ENCODE measurements at regions not wholly inside any gene's neighbourhood (a gene's known extent, or its start where the extent isn't known, plus 50 kb on each side); places are given as distances from the start of the nearest gene placed in this dataset.

DNA sequence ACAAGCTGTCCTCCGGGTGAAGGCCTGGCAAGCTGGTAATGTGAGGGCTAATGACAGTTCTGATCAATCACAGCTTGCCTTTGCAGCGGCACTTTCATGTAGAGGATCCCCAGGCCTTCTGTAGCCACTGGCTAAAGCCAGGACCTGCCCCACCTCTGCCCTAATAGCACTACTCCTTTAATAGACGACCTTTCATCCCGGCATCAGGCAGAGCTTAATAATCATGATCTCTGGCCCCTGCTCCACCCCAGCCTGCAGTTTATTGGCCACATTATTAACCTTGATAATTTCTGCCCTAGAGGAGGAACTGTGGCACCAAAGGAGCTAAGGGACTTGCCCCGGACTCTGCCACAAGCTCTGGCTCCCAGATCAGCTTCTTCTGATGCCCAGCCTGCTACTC is 142.3 kb upstream of the TBX3 start:
- CTCF ChIA-PET = no interaction called here
- intact Hi-C loops (cut with micrococcal nuclease; ENCODE audit: unreplicated experiment) = no loop called here
- Mint-ChIP-seq H3K27ac (ENCODE audit: unreplicated experiment) (no peak overlapping the region), H3K4me3 (ENCODE audit: low read depth, unreplicated experiment) (no peak overlapping the region), H3K4me1 (ENCODE audit: low read depth, unreplicated experiment) (no peaks in the 10 kb centered on the region), H3K36me3 (ENCODE audit: insufficient read depth, unreplicated experiment) (no peaks in the 10 kb centered on the region), H3K27me3 (ENCODE audit: unreplicated experiment) (no peaks in the 10 kb centered on the region), H3K9me3 (ENCODE audit: low read depth, unreplicated experiment) (peaks cover 12% of the 10 kb centered on the region)
- no TSS peak for BruUV-seq (replicated peaks)
- no peak for DNase-seq
- TF ChIP-seq, protein P1, sequence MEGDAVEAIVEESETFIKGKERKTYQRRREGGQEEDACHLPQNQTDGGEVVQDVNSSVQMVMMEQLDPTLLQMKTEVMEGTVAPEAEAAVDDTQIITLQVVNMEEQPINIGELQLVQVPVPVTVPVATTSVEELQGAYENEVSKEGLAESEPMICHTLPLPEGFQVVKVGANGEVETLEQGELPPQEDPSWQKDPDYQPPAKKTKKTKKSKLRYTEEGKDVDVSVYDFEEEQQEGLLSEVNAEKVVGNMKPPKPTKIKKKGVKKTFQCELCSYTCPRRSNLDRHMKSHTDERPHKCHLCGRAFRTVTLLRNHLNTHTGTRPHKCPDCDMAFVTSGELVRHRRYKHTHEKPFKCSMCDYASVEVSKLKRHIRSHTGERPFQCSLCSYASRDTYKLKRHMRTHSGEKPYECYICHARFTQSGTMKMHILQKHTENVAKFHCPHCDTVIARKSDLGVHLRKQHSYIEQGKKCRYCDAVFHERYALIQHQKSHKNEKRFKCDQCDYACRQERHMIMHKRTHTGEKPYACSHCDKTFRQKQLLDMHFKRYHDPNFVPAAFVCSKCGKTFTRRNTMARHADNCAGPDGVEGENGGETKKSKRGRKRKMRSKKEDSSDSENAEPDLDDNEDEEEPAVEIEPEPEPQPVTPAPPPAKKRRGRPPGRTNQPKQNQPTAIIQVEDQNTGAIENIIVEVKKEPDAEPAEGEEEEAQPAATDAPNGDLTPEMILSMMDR (IDR thresholded peaks at IDR 0.05; ENCODE audit: unreplicated experiment) = no peak

DNA sequence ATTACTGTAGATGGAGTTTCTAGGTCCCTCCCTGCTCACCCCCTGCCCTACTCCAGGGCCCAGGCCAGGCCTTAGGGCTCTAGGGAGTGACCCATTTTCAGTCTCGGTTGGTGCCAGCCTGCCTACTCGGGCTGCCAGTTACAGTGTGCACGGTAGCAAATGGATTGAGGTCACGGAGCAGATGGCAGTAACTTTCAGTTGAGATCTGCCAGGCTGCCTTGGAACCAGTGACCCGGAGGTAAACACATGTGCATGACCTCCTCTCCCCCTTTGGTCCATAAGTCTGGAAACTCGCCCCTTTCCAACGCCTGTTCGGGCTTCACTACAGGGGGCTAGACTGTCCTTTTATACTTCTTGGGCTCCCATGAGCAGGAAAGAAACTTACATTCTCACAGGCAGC is 139.7 kb upstream of the TBX3 start:
- no TSS peak for BruUV-seq (replicated peaks)
- H3K27ac Mint-ChIP-seq (ENCODE audit: unreplicated experiment) = no peak overlapping the region
- H3K27me3 Mint-ChIP-seq (ENCODE audit: unreplicated experiment) = no peaks in the 10 kb centered on the region
- peaks cover 12% of the 10 kb centered on the region for H3K9me3 Mint-ChIP-seq (ENCODE audit: low read depth, unreplicated experiment)
- CTCF ChIA-PET = no interaction called here
- intact Hi-C loops (cut with micrococcal nuclease; ENCODE audit: unreplicated experiment) = no loop called here
- H3K36me3 Mint-ChIP-seq (ENCODE audit: insufficient read depth, unreplicated experiment) = no peaks in the 10 kb centered on the region
- DNase-seq = no peak
- no peak overlapping the region for H3K4me3 Mint-ChIP-seq (ENCODE audit: low read depth, unreplicated experiment)
- TF ChIP-seq, protein P1 (IDR thresholded peaks at IDR 0.05; ENCODE audit: unreplicated experiment) = no peak
- H3K4me1 Mint-ChIP-seq (ENCODE audit: low read depth, unreplicated experiment) = no peaks in the 10 kb centered on the region

DNA sequence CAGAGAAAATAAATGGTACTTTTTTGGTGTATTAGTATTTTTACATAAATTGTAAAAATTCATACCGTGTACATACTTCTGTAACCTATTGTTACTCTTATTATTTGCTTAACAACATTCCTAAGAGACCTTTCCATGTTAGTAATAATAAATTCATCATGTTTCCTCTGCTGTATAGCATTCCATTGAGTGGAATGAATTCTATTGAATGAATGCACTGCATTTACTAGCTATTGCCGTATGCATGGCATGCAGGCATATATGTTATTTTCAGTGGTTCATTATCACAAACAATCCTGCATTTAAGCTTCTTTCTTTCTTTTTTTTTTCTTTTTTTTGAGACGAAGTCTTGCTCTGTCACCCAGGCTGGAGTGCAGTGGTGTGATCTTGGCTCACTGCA is 137.6 kb upstream of the TBX3 start:
- BruUV-seq (replicated peaks) = no TSS peak
- Mint-ChIP-seq H3K27me3 (ENCODE audit: unreplicated experiment) (no peaks in the 10 kb centered on the region), H3K4me1 (ENCODE audit: low read depth, unreplicated experiment) (no peaks in the 10 kb centered on the region), H3K9me3 (ENCODE audit: low read depth, unreplicated experiment) (peaks cover 8% of the 10 kb centered on the region), H3K36me3 (ENCODE audit: insufficient read depth, unreplicated experiment) (no peaks in the 10 kb centered on the region), H3K27ac (ENCODE audit: unreplicated experiment) (no peak overlapping the region), H3K4me3 (ENCODE audit: low read depth, unreplicated experiment) (no peak overlapping the region)
- intact Hi-C loops (cut with micrococcal nuclease; ENCODE audit: unreplicated experiment) = no loop called here
- CTCF ChIA-PET = no interaction called here
- DNase-seq = no peak
- TF ChIP-seq, protein P1 (IDR thresholded peaks at IDR 0.05; ENCODE audit: unreplicated experiment) = no peak

DNA sequence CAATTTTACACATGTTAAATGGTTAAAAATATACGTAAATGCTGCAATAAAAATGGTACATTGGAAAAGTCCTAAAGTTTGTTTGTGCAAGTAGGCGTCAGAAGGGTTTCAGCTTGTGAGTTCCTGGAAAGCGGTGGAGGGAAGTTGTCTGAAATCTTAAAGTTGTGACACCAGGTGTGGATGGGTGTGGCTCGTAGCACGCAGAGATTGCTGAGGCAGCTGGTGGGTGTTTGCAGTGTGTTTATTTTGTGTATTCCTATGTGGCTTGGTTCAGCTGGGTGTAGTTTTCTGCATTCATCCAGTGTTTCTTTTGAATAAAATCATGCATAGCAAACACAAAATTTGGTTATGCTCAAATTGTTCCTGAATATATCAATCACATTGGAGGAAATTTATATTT is 136.8 kb upstream of the TBX3 start:
- TF ChIP-seq, protein P1 (IDR thresholded peaks at IDR 0.05; ENCODE audit: unreplicated experiment) = no peak
- Mint-ChIP-seq H3K9me3 (ENCODE audit: low read depth, unreplicated experiment) (peaks cover 12% of the 10 kb centered on the region), H3K4me3 (ENCODE audit: low read depth, unreplicated experiment) (no peak overlapping the region), H3K36me3 (ENCODE audit: insufficient read depth, unreplicated experiment) (no peaks in the 10 kb centered on the region), H3K27ac (ENCODE audit: unreplicated experiment) (no peak overlapping the region), H3K27me3 (ENCODE audit: unreplicated experiment) (no peaks in the 10 kb centered on the region), H3K4me1 (ENCODE audit: low read depth, unreplicated experiment) (no peaks in the 10 kb centered on the region)
- no peak for DNase-seq
- CTCF ChIA-PET = no interaction called here
- no TSS peak for BruUV-seq (replicated peaks)
- intact Hi-C loops (cut with micrococcal nuclease; ENCODE audit: unreplicated experiment) = no loop called here

Measured in Calu3 (cell line).